Loucy (cell line): ENCODE measurements at regions not wholly inside any gene's neighbourhood (a gene's known extent, or its start where the extent isn't known, plus 50 kb on each side); places are given as distances from the start of the nearest gene placed in this dataset.

ENCODE experiments used
- EZH2phosphoT487 ChIP-seq: fragments of 200-600 bp; IDR thresholded peaks from 2 replicates; pipeline ENCODE4 v1.6.1; 2018; ENCODE audit warnings: antibody characterized with exemption, mild to moderate bottlenecking, moderate library complexity, borderline replicate concordance
- TF ChIP-seq, protein P1 (sequence below): fragments of 200-600 bp; sonication (generic); conservative IDR thresholded peaks from 2 replicates; pipeline ENCODE4 v1.5.1; 2014; ENCODE audit warnings: mild to moderate bottlenecking, antibody characterized with exemption, low read length

DNA sequence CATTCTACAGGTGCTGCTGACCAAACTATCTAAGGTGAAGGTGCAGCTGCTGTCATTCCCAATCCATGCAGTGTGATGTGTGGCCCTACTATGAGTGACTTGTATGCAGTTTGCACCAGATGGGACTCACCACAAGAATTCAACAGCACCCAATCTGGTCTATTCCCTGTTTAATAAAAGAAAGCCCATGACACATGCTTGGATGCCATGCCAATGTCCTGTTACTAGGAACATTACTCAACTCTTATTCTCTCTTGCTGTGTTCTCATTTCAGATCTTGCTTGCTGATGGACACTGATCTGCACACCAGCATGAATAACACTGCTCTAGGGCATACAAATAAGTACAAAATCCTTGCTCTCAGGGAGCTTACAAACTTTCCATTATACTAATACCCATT, 221.6 kb upstream of the CDYL start:
- no peak for TF ChIP-seq EZH2phosphoT487
- TF ChIP-seq, protein P1, sequence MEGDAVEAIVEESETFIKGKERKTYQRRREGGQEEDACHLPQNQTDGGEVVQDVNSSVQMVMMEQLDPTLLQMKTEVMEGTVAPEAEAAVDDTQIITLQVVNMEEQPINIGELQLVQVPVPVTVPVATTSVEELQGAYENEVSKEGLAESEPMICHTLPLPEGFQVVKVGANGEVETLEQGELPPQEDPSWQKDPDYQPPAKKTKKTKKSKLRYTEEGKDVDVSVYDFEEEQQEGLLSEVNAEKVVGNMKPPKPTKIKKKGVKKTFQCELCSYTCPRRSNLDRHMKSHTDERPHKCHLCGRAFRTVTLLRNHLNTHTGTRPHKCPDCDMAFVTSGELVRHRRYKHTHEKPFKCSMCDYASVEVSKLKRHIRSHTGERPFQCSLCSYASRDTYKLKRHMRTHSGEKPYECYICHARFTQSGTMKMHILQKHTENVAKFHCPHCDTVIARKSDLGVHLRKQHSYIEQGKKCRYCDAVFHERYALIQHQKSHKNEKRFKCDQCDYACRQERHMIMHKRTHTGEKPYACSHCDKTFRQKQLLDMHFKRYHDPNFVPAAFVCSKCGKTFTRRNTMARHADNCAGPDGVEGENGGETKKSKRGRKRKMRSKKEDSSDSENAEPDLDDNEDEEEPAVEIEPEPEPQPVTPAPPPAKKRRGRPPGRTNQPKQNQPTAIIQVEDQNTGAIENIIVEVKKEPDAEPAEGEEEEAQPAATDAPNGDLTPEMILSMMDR = no peak
